Fibroblast of lung (primary cell): ENCODE measurements at regions not wholly inside any gene's neighbourhood (a gene's known extent, or its start where the extent isn't known, plus 50 kb on each side); places are given as distances from the start of the nearest gene placed in this dataset.

Source experiments
- DNase-seq, 2 donors: peaks; one replicate each; pipeline versions ENCODE4 v3.0.0 to v3.0.0-alpha.2; 2010; ENCODE audit warnings: low read depth in 2 of 2
- H2AFZ ChIP-seq: 2 replicates; pipeline ENCODE4 v1.5.1; 2012; ENCODE audit warnings: low read length, control low read depth, inconsistent platforms
- H3K27ac ChIP-seq: 2 replicates; pipeline ENCODE4 v1.5.1; 2011; ENCODE audit warnings: low read length, control low read depth; ENCODE audit not compliant: insufficient read depth
- H3K27me3 ChIP-seq: 2 replicates; pipeline ENCODE4 v1.5.1; 2011; ENCODE audit warnings: mild to moderate bottlenecking, low read length; ENCODE audit not compliant: control insufficient read depth, insufficient read depth
- H3K36me3 ChIP-seq: 2 replicates; pipeline ENCODE4 v1.5.1; 2011; ENCODE audit warnings: low read length; ENCODE audit not compliant: control insufficient read depth, insufficient read depth
- H3K4me1 ChIP-seq: 2 replicates; pipeline ENCODE4 v1.5.1; 2011; ENCODE audit warnings: low read length; ENCODE audit not compliant: control insufficient read depth, insufficient read depth; ENCODE audit errors: extremely low read depth
- H3K4me2 ChIP-seq: 2 replicates; pipeline ENCODE4 v1.5.1; 2011; ENCODE audit warnings: low read length, control low read depth; ENCODE audit not compliant: insufficient read depth; ENCODE audit errors: extremely low read depth
- H3K4me3 ChIP-seq, 4 experiments: fragments of 200-600 bp in 1 of 4; sonication (generic) in 1 of 4; replicated peaks in 1 of 4; 2 replicates each; pipeline ENCODE4 v1.5.1; 2011 to 2016; ENCODE audit warnings: low read length in 4 of 4, low read depth in 3 of 4, mild to moderate bottlenecking in 3 of 4, control low read depth in 2 of 4, inconsistent platforms in 1 of 4, mixed read lengths in 1 of 4; ENCODE audit not compliant: insufficient read depth in 1 of 4; ENCODE audit errors: control extremely low read depth in 1 of 4
- H3K79me2 ChIP-seq: 2 replicates; pipeline ENCODE4 v1.5.1; 2012; ENCODE audit warnings: mild to moderate bottlenecking, low read length, inconsistent platforms; ENCODE audit not compliant: control insufficient read depth, insufficient read depth
- H3K9ac ChIP-seq: 2 replicates; pipeline ENCODE4 v1.5.1; 2011; ENCODE audit warnings: mild to moderate bottlenecking, low read length, control low read depth; ENCODE audit not compliant: insufficient read depth
- H3K9me3 ChIP-seq: 2 replicates; pipeline ENCODE4 v1.5.1; 2012; ENCODE audit warnings: low read depth, low read length; ENCODE audit not compliant: control insufficient read depth, insufficient read depth
- H4K20me1 ChIP-seq: 2 replicates; pipeline ENCODE4 v1.5.1; 2011; ENCODE audit warnings: low read length; ENCODE audit not compliant: control insufficient read depth, insufficient read depth; ENCODE audit errors: extremely low read depth
- CTCF ChIP-seq, 2 donors: IDR thresholded peaks in 1 of 2; conservative IDR thresholded peaks in 1 of 2; 1 replicate in 1 of 2; 2 replicates in 1 of 2; pipeline ENCODE4 v1.5.1; 2011 to 2012; ENCODE audit warnings: low read length in 2 of 2, control low read depth in 1 of 2, inconsistent platforms in 1 of 2, low read depth in 1 of 2, mild to moderate bottlenecking in 1 of 2
- EZH2 ChIP-seq: IDR thresholded peaks from 2 replicates; pipeline ENCODE4 v1.5.1; 2012; ENCODE audit warnings: low read length, control low read depth, mild to moderate bottlenecking; ENCODE audit errors: missing control alignments

GRCh38 chr4:12538162-12538561 lies 946.0 kb downstream of the RAB28 start:
- Histone ChIP-seq H2AFZ (no peak overlapping the region), H3K9me3 (no peaks in the 10 kb centered on the region), H3K27ac (no peak overlapping the region), H3K27me3 (no peaks in the 10 kb centered on the region), H3K4me2 (no peak overlapping the region), H3K79me2 (no peaks in the 10 kb centered on the region), H3K9ac (no peak overlapping the region), H4K20me1 (no peaks in the 10 kb centered on the region), H3K36me3 (no peaks in the 10 kb centered on the region), H3K4me3 (no peak overlapping the region), H3K4me1 (no peaks in the 10 kb centered on the region)
- no peak for TF ChIP-seq EZH2
- TF ChIP-seq CTCF (conservative IDR thresholded peaks at IDR 0.05 in 1 of 2, IDR thresholded peaks at IDR 0.05 in 1 of 2; ENCODE audit: low read depth in 1 of 2, low read length in 2 of 2) = no peak
- no peak for DNase-seq

DNA sequence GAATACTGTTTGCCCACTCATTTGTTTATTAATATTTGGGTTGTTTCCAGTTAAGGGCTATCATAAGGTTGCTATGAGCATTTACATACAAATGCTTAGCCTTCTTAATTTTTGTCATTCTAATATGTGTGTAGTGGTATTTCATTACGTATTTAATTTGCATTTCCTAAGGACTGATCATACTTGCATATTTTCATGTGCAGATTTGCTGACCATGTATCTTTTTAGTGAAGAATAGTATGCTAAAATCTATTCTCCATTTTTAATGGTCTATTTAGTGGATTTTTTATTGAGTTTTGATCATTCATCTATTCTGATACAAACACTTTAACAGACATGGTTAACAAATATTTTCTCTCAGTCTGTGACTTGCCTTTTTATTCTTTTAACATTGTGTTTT lies 949.5 kb downstream of the RAB28 start:
- H3K4me3 ChIP-seq = no peak overlapping the region
- H4K20me1 ChIP-seq = no peaks in the 10 kb centered on the region
- H3K79me2 ChIP-seq = no peaks in the 10 kb centered on the region
- no peaks in the 10 kb centered on the region for H3K27me3 ChIP-seq
- H3K36me3 ChIP-seq = no peaks in the 10 kb centered on the region
- H2AFZ ChIP-seq = no peak overlapping the region
- no peaks in the 10 kb centered on the region for H3K9me3 ChIP-seq
- TF ChIP-seq EZH2 (no peak), CTCF (conservative IDR thresholded peaks at IDR 0.05 in 1 of 2, IDR thresholded peaks at IDR 0.05 in 1 of 2; ENCODE audit: low read depth in 1 of 2, low read length in 2 of 2) (no peak)
- no peak overlapping the region for H3K9ac ChIP-seq
- DNase-seq = no peak
- no peaks in the 10 kb centered on the region for H3K4me1 ChIP-seq
- no peak overlapping the region for H3K27ac ChIP-seq
- no peak overlapping the region for H3K4me2 ChIP-seq

- DNase-seq = no peak
- H3K79me2 ChIP-seq = no peaks in the 10 kb centered on the region
Observed at GRCh38 chr4:12519426-12519825, 964.7 kb downstream of the RAB28 start.

More at GRCh38 chr4:12519426-12519825, 964.7 kb downstream of the RAB28 start:
- H3K36me3 ChIP-seq = no peaks in the 10 kb centered on the region
- H3K4me2 ChIP-seq = no peak overlapping the region
- TF ChIP-seq EZH2 (no peak), CTCF (conservative IDR thresholded peaks at IDR 0.05 in 1 of 2, IDR thresholded peaks at IDR 0.05 in 1 of 2; ENCODE audit: low read depth in 1 of 2, low read length in 2 of 2) (no peak)
- H3K9ac ChIP-seq = no peak overlapping the region
- H2AFZ ChIP-seq = no peak overlapping the region
- no peaks in the 10 kb centered on the region for H3K9me3 ChIP-seq
- no peak overlapping the region for H3K27ac ChIP-seq
- no peak overlapping the region for H3K4me3 ChIP-seq
- no peaks in the 10 kb centered on the region for H3K27me3 ChIP-seq
- H3K4me1 ChIP-seq = no peaks in the 10 kb centered on the region
- no peaks in the 10 kb centered on the region for H4K20me1 ChIP-seq
